ENCODE measurements at regions not wholly inside any gene's neighbourhood (a gene's known extent, or its start where the extent isn't known, plus 50 kb on each side); places are given as distances from the start of the nearest gene placed in this dataset.

- H3K9me3 Mint-ChIP-seq (ENCODE audit: unreplicated experiment), result no peaks in the 10 kb centered on the region
- no peak overlapping the region for H3K4me3 Mint-ChIP-seq (ENCODE audit: unreplicated experiment)
- CTCF ChIA-PET, result no interaction called here
- H3K4me1 Mint-ChIP-seq (ENCODE audit: low read depth, unreplicated experiment), result no peaks in the 10 kb centered on the region
- BruUV-seq (replicated peaks), result no TSS peak
- no peaks in the 10 kb centered on the region for H3K27me3 ChIP-seq (replicated peaks; ENCODE audit: control insufficient read depth, insufficient read depth, low read length)
- no peaks in the 10 kb centered on the region for H3K4me1 ChIP-seq
- no peak for DNase-seq
- no peaks in the 10 kb centered on the region for H3K36me3 Mint-ChIP-seq (ENCODE audit: insufficient read depth, unreplicated experiment)
- H3K27ac Mint-ChIP-seq (ENCODE audit: unreplicated experiment), result no peak overlapping the region
- TF ChIP-seq CTCF (IDR thresholded peaks at IDR 0.05; ENCODE audit: insufficient read depth in 1 of 2, low read depth in 1 of 2, low read length in 1 of 2, severe bottlenecking in 1 of 2, unreplicated experiment in 1 of 2), result peak in 1 of 2 experiments; percentile 10
- no peak overlapping the region for H3K4me3 ChIP-seq (ENCODE audit: low read depth, low read length)
- no peaks in the 10 kb centered on the region for H3K9me3 ChIP-seq
- intact Hi-C loops (cut with micrococcal nuclease; ENCODE audit: unreplicated experiment), result loop anchor here (1.0 kb wide), 2 partner anchors 632 to 637 kb away; no protein-coding TSS in a partner anchor
- POLR2A ChIA-PET, result no interaction called here
- no peaks in the 10 kb centered on the region for H3K36me3 ChIP-seq (ENCODE audit: control insufficient read depth, insufficient read depth, low read length)
- peaks cover 10% of the 10 kb centered on the region for H3K27me3 Mint-ChIP-seq (ENCODE audit: insufficient read depth, unreplicated experiment)
These were observed 64.0 kb upstream of the REG3A start for GRCh38 chr2:79223539-79223938.

- Mint-ChIP-seq H3K36me3 (ENCODE audit: insufficient read depth, unreplicated experiment) (no peaks in the 10 kb centered on the region), H3K27me3 (ENCODE audit: insufficient read depth, unreplicated experiment) (no peaks in the 10 kb centered on the region), H3K4me3 (ENCODE audit: unreplicated experiment) (no peak overlapping the region), H3K4me1 (ENCODE audit: low read depth, unreplicated experiment) (no peaks in the 10 kb centered on the region), H3K9me3 (ENCODE audit: unreplicated experiment) (no peaks in the 10 kb centered on the region), H3K27ac (ENCODE audit: unreplicated experiment) (no peak overlapping the region)
- no peaks in the 10 kb centered on the region for H3K4me1 ChIP-seq
- peak; percentile 79 to 89 for TF ChIP-seq CTCF (IDR thresholded peaks at IDR 0.05; ENCODE audit: insufficient read depth in 1 of 2, low read depth in 1 of 2, low read length in 1 of 2, severe bottlenecking in 1 of 2, unreplicated experiment in 1 of 2)
- peak; percentile 60 to 67 for DNase-seq
- ChIA-PET POLR2A (no interaction called here), CTCF (no interaction called here)
- H3K4me3 ChIP-seq (ENCODE audit: low read depth, low read length), result no peak overlapping the region
- no peaks in the 10 kb centered on the region for H3K27me3 ChIP-seq (replicated peaks; ENCODE audit: control insufficient read depth, insufficient read depth, low read length)
- no TSS peak for BruUV-seq (replicated peaks)
- no peaks in the 10 kb centered on the region for H3K36me3 ChIP-seq (ENCODE audit: control insufficient read depth, insufficient read depth, low read length)
- intact Hi-C loops (cut with micrococcal nuclease; ENCODE audit: unreplicated experiment), result loop anchor here (1.0 kb wide), 3 partner anchors 88 to 227 kb away; no protein-coding TSS in a partner anchor
- H3K9me3 ChIP-seq, result no peaks in the 10 kb centered on the region
These were observed 59.9 kb upstream of the REG3A start for GRCh38 chr2:79219383-79219988.

GRCh38 chr2:79210274-79210917 lies 50.8 kb upstream of the REG3A start:
- no peak for TF ChIP-seq CTCF (IDR thresholded peaks at IDR 0.05; ENCODE audit: insufficient read depth in 1 of 2, low read depth in 1 of 2, low read length in 1 of 2, severe bottlenecking in 1 of 2, unreplicated experiment in 1 of 2)
- CTCF ChIA-PET, result interaction anchor here (0.7 kb wide), 1 partner anchor 169 kb away, joined by 3 read pairs; no protein-coding TSS in a partner anchor
- no peaks in the 10 kb centered on the region for H3K27me3 ChIP-seq (replicated peaks; ENCODE audit: control insufficient read depth, insufficient read depth, low read length)

More at GRCh38 chr2:79210274-79210917, 50.8 kb upstream of the REG3A start:
- no peaks in the 10 kb centered on the region for H3K36me3 Mint-ChIP-seq (ENCODE audit: insufficient read depth, unreplicated experiment)
- H3K4me3 ChIP-seq (ENCODE audit: low read depth, low read length), result no peak overlapping the region
- no peak overlapping the region for H3K4me3 Mint-ChIP-seq (ENCODE audit: unreplicated experiment)
- BruUV-seq (replicated peaks), result no TSS peak
- no peaks in the 10 kb centered on the region for H3K27me3 Mint-ChIP-seq (ENCODE audit: insufficient read depth, unreplicated experiment)
- H3K4me1 Mint-ChIP-seq (ENCODE audit: low read depth, unreplicated experiment), result no peaks in the 10 kb centered on the region
- intact Hi-C loops (cut with micrococcal nuclease; ENCODE audit: unreplicated experiment), result no loop called here
- no peaks in the 10 kb centered on the region for H3K4me1 ChIP-seq
- no peak for DNase-seq
- no peaks in the 10 kb centered on the region for H3K36me3 ChIP-seq (ENCODE audit: control insufficient read depth, insufficient read depth, low read length)
- H3K9me3 ChIP-seq, result no peaks in the 10 kb centered on the region
- no peaks in the 10 kb centered on the region for H3K9me3 Mint-ChIP-seq (ENCODE audit: unreplicated experiment)
- H3K27ac Mint-ChIP-seq (ENCODE audit: unreplicated experiment), result no peak overlapping the region
- POLR2A ChIA-PET, result no interaction called here
